Heart right ventricle (tissue), 16 donors: ENCODE measurements at regions not wholly inside any gene's neighbourhood (a gene's known extent, or its start where the extent isn't known, plus 50 kb on each side); places are given as distances from the start of the nearest gene placed in this dataset.

Source experiments
- ATAC-seq, 8 donors: fragments of 200-7000 bp; cut with Tn5 transposase; one replicate each; pipeline ENCODE4 v1.9.1; 2020; ENCODE audit warnings: mild to moderate bottlenecking in 8 of 8, moderate library complexity in 8 of 8, moderate number of reproducible peaks in 1 of 8
- DNase-seq, 2 donors: peaks; one replicate each; pipeline ENCODE4 v3.0.0-alpha.2; 2020
- H3K27ac ChIP-seq, 10 donors: fragments of 200-600 bp; sonication (generic) in 2 of 10; one replicate each; pipeline versions ENCODE4 v1.5.0 to v1.8.0; 2020 to 2022; ENCODE audit warnings: mild to moderate bottlenecking in 3 of 10
- H3K27me3 ChIP-seq, 7 donors: fragments of 200-600 bp; one replicate each; pipeline ENCODE4 v1.8.0; 2021 to 2022; ENCODE audit warnings: mild to moderate bottlenecking in 2 of 7
- H3K36me3 ChIP-seq, 9 donors: fragments of 200-600 bp; sonication (generic) in 1 of 9; one replicate each; pipeline versions ENCODE4 v1.5.0 to v1.8.0; 2020 to 2022; ENCODE audit warnings: mild to moderate bottlenecking in 2 of 9
- H3K4me1 ChIP-seq, 9 donors: fragments of 200-600 bp; sonication (generic) in 1 of 9; one replicate each; pipeline versions ENCODE4 v1.5.0 to v1.8.0; 2020 to 2022; ENCODE audit warnings: mild to moderate bottlenecking in 4 of 9
- H3K4me3 ChIP-seq, 10 donors: fragments of 200-600 bp; sonication (generic) in 2 of 10; one replicate each; pipeline versions ENCODE4 v1.5.0 to v1.8.0; 2020 to 2022; ENCODE audit warnings: mild to moderate bottlenecking in 7 of 10, moderate library complexity in 2 of 10
- H3K9me3 ChIP-seq, 11 donors: fragments of 200-600 bp in 10 of 11; sonication (generic) in 2 of 11; one replicate each; pipeline versions ENCODE4 v1.5.0 to v1.8.0; 2013 to 2022; ENCODE audit warnings: mild to moderate bottlenecking in 2 of 11, control low read depth in 1 of 11, moderate library complexity in 1 of 11
- WGBS, 2 donors: extraction: QIAGEN DNeasy Blood & Tissue Kit; methylation state at CpG; one replicate each; pipeline ENCODE4 v1.1.7; 2013; ENCODE audit warnings: inconsistent platforms in 1 of 2; 5-methylcytosine and 5-hydroxymethylcytosine counted together
- intact Hi-C, 10 donors: fragments of 100-400 bp; cut with DNase I; formaldehyde crosslinking; loops; one replicate each; pipeline versions ENCODE4 v1.11.1 to v1.14.2; 2022
- TF ChIP-seq, protein P1 (sequence below), 9 donors: fragments of 200-600 bp; sonication (generic) in 2 of 9; IDR thresholded peaks; one replicate each; pipeline versions ENCODE4 v1.5.0 to v1.8.0; 2021 to 2022; ENCODE audit warnings: antibody characterized with exemption in 9 of 9, mild to moderate bottlenecking in 5 of 9, moderate library complexity in 1 of 9
- donor health status: Arrhythmogenic right ventricular cardiomyopathy.
- donor health status: ischemic (EF 13 %, LVEDD 7.1; RV severe dilation, severe dysfunction).
- donor health status: healthy with polysubstance abuse.
- donor health status: DM: no; HTN: yes; CAD: no.
- donor health status: DM: no; HTN: no; CAD: no.
- donor health status: ischemic (EF 25% LVEDD 6.9; RV normal size, moderate dysfunction).
- donor health status: ischemic (EF 25% LVEDD 5.7; RV mildly dilated, moderate dysfunction).
- donor health status: healthy.
- donor health status: DM: yes; HTN: yes; CAD: no.
- donor health status: Ischemic cardiomyopathy.
- donor health status: ischemic (EF 35%, LVEDD 5.7; RV mildly dilated, moderate dysfunction).
- donor health status: nonischemic (EF 11% LVEDD 7.7; RV severe dilation, severe dysfunction).
- donor health status: DM: yes; HTN: yes; CAD: no.
- donor health status: PGD.
- donor health status: ischemic (EF 29% LVEDD 5.4; RV normal size, mild dysfunction).
- donor health status: nonischemic (EF 23%, LVEDD 6.1; RV moderate dilation, normal function).

DNA sequence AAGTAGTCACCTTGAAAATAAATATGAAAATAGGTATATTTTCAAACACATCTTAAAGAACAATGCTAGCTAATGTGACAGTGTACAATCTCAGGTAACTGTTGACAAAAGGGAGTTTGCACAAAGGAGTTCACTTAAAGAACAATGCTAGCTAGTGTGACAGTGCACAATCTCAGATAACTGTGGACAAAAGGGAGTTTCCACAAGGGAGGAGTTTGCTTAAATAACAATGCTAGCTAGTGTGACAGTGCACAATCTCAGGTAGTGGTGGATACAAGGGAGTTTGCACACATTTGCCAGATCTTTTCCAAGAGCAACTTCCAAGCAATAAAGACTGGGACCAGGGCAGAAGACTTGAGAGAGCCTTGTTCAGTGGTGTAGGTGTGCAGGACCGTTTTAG lies 442.9 kb upstream of the FTMT start:
- 62 to 63% methylated on average over 1 of the region's 1 CpG for WGBS, 2 donors
- Histone ChIP-seq H3K27ac (no peak overlapping the region), H3K9me3 (no peaks in the 10 kb centered on the region), H3K27me3 (no peaks in the 10 kb centered on the region), H3K36me3 (no peaks in the 10 kb centered on the region), H3K4me1 (no peaks in the 10 kb centered on the region), H3K4me3 (no peak overlapping the region)
- ATAC-seq (no peak), DNase-seq (no peak)
- intact Hi-C loops, result no loop called here
- TF ChIP-seq, protein P1, sequence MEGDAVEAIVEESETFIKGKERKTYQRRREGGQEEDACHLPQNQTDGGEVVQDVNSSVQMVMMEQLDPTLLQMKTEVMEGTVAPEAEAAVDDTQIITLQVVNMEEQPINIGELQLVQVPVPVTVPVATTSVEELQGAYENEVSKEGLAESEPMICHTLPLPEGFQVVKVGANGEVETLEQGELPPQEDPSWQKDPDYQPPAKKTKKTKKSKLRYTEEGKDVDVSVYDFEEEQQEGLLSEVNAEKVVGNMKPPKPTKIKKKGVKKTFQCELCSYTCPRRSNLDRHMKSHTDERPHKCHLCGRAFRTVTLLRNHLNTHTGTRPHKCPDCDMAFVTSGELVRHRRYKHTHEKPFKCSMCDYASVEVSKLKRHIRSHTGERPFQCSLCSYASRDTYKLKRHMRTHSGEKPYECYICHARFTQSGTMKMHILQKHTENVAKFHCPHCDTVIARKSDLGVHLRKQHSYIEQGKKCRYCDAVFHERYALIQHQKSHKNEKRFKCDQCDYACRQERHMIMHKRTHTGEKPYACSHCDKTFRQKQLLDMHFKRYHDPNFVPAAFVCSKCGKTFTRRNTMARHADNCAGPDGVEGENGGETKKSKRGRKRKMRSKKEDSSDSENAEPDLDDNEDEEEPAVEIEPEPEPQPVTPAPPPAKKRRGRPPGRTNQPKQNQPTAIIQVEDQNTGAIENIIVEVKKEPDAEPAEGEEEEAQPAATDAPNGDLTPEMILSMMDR (IDR thresholded peaks at IDR 0.05), result no peak

GRCh38 chr5:121415270-121415669 lies 436.4 kb upstream of the FTMT start:
- no peak for DNase-seq
- ATAC-seq, result no peak

GRCh38 chr5:121421646-121422045 lies 430.0 kb upstream of the FTMT start:
- no peaks in the 10 kb centered on the region for H3K27me3 ChIP-seq
- no peak overlapping the region for H3K4me3 ChIP-seq
- TF ChIP-seq, protein P1 (IDR thresholded peaks at IDR 0.05), result no peak
- no peaks in the 10 kb centered on the region for H3K4me1 ChIP-seq
- H3K9me3 ChIP-seq, result no peaks in the 10 kb centered on the region
- no peak for ATAC-seq
- H3K36me3 ChIP-seq, result no peaks in the 10 kb centered on the region
- intact Hi-C loops, result no loop called here
- no peak for DNase-seq
- H3K27ac ChIP-seq, result no peak overlapping the region
- 64 to 71% methylated on average over 3 of the region's 3 CpGs for WGBS, 2 donors

More at GRCh38 chr5:121415270-121415669, 436.4 kb upstream of the FTMT start:
- Histone ChIP-seq H3K36me3 (no peaks in the 10 kb centered on the region), H3K4me1 (no peaks in the 10 kb centered on the region), H3K4me3 (no peak overlapping the region), H3K27me3 (no peaks in the 10 kb centered on the region), H3K27ac (no peak overlapping the region), H3K9me3 (no peaks in the 10 kb centered on the region)
- 68 to 70% methylated on average over 1 of the region's 1 CpG for WGBS, 2 donors
- TF ChIP-seq, protein P1 (IDR thresholded peaks at IDR 0.05), result no peak
- intact Hi-C loops, result no loop called here

- DNase-seq (no peak), ATAC-seq (no peak)
- Histone ChIP-seq H3K36me3 (no peaks in the 10 kb centered on the region), H3K4me1 (no peaks in the 10 kb centered on the region), H3K4me3 (no peak overlapping the region), H3K9me3 (no peaks in the 10 kb centered on the region), H3K27ac (no peak overlapping the region), H3K27me3 (no peaks in the 10 kb centered on the region)
- intact Hi-C loops, result no loop called here
- WGBS, 2 donors, result 72 to 73% methylated on average over 2 of the region's 2 CpGs
- TF ChIP-seq, protein P1 (IDR thresholded peaks at IDR 0.05), result no peak
These were observed 426.7 kb upstream of the FTMT start for GRCh38 chr5:121424976-121425375.

DNA sequence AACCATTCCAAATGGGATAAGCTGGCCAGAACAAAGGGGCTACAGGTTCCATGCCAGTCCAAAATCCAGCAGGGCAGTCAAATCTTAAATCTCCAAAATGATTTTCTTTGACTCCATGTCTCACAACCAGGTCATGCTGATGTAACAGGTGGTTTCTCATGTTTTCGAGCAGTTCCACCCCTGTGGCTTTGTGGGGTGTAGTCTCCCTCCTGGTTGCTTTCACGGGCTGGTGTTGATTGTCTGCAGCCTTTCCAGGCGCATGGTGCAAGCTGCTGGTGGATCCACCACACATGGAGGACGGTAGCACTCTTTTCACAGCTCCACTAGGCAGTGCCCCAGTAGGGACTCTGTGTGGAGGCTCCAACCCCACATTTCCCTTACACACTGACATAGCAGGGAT lies 425.5 kb upstream of the FTMT start:
- WGBS, 2 donors, result 69 to 82% methylated on average over 4 of the region's 4 CpGs
- TF ChIP-seq, protein P1 (IDR thresholded peaks at IDR 0.05), result no peak

More for the DNA sequence above, 425.5 kb upstream of the FTMT start:
- intact Hi-C loops, result no loop called here
- Histone ChIP-seq H3K9me3 (no peaks in the 10 kb centered on the region), H3K36me3 (no peaks in the 10 kb centered on the region), H3K27ac (no peak overlapping the region), H3K4me3 (no peak overlapping the region), H3K27me3 (no peaks in the 10 kb centered on the region), H3K4me1 (no peaks in the 10 kb centered on the region)
- DNase-seq (no peak), ATAC-seq (no peak)
